GM18868 (cell line): ENCODE measurements at regions not wholly inside any gene's neighbourhood (a gene's known extent, or its start where the extent isn't known, plus 50 kb on each side); places are given as distances from the start of the nearest gene placed in this dataset.
"Not testable (repeated sequence)": the region's sequence is repeated elsewhere in the genome, so short reads cannot be mapped to it uniquely, and the experiment has no call there.

ENCODE experiments used
- ATAC-seq: cut with Tn5 transposase; IDR thresholded peaks from one replicate; pipeline ENCODE4 v1.9.1; 2021; ENCODE audit warnings: mild to moderate bottlenecking, moderate library complexity; ENCODE audit not compliant: unreplicated experiment

- ATAC-seq: no peak
Observed at GRCh38 chrX:87078231-87078630, 439.4 kb upstream of the KLHL4 start.

GRCh38 chrX:87098477-87098876, 419.1 kb upstream of the KLHL4 start:
- ATAC-seq: no peak

GRCh38 chrX:87105131-87105530, 412.5 kb upstream of the KLHL4 start:
- ATAC-seq: no peak

- no peak for ATAC-seq
Observed at GRCh38 chrX:87110142-87110541, 407.5 kb upstream of the KLHL4 start.

GRCh38 chrX:87140800-87141483, 376.7 kb upstream of the KLHL4 start:
- ATAC-seq: no peak

- ATAC-seq: no peak
Observed at GRCh38 chrX:87160435-87161010, 357.1 kb upstream of the KLHL4 start.

- ATAC-seq: no peak
Observed at GRCh38 chrX:87167841-87168240, 349.8 kb upstream of the KLHL4 start.

- ATAC-seq: not testable (repeated sequence)
Observed at GRCh38 chrX:87178009-87178408, 339.6 kb upstream of the KLHL4 start.
